ENCODE measurements at regions not wholly inside any gene's neighbourhood (a gene's known extent, or its start where the extent isn't known, plus 50 kb on each side); places are given as distances from the start of the nearest gene placed in this dataset.

GRCh38 chr15:70289191-70289955 lies 191.7 kb upstream of the TLE3 start:
- no peak for TF ChIP-seq POLR2AphosphoS5 (IDR thresholded peaks at IDR 0.05; ENCODE audit: low read depth, low read length)
- TF ChIP-seq, protein P1, sequence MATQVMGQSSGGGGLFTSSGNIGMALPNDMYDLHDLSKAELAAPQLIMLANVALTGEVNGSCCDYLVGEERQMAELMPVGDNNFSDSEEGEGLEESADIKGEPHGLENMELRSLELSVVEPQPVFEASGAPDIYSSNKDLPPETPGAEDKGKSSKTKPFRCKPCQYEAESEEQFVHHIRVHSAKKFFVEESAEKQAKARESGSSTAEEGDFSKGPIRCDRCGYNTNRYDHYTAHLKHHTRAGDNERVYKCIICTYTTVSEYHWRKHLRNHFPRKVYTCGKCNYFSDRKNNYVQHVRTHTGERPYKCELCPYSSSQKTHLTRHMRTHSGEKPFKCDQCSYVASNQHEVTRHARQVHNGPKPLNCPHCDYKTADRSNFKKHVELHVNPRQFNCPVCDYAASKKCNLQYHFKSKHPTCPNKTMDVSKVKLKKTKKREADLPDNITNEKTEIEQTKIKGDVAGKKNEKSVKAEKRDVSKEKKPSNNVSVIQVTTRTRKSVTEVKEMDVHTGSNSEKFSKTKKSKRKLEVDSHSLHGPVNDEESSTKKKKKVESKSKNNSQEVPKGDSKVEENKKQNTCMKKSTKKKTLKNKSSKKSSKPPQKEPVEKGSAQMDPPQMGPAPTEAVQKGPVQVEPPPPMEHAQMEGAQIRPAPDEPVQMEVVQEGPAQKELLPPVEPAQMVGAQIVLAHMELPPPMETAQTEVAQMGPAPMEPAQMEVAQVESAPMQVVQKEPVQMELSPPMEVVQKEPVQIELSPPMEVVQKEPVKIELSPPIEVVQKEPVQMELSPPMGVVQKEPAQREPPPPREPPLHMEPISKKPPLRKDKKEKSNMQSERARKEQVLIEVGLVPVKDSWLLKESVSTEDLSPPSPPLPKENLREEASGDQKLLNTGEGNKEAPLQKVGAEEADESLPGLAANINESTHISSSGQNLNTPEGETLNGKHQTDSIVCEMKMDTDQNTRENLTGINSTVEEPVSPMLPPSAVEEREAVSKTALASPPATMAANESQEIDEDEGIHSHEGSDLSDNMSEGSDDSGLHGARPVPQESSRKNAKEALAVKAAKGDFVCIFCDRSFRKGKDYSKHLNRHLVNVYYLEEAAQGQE (IDR thresholded peaks at IDR 0.05; ENCODE audit: insufficient read depth in 1 of 2, low read depth in 2 of 2, low read length in 2 of 2): no peak
- no peak for TF ChIP-seq SIN3A (IDR thresholded peaks at IDR 0.05; ENCODE audit: borderline replicate concordance, insufficient read depth, low read length)
- no peak for TF ChIP-seq TAF1 (IDR thresholded peaks at IDR 0.05; ENCODE audit: borderline replicate concordance, insufficient read depth, low read length)

- no peak for TF ChIP-seq SIN3A (IDR thresholded peaks at IDR 0.05; ENCODE audit: borderline replicate concordance, insufficient read depth, low read length)
- TF ChIP-seq POLR2AphosphoS5 (IDR thresholded peaks at IDR 0.05; ENCODE audit: low read depth, low read length): no peak
- no peak for TF ChIP-seq TAF1 (IDR thresholded peaks at IDR 0.05; ENCODE audit: borderline replicate concordance, insufficient read depth, low read length)
- no peak for TF ChIP-seq FOXP2 (optimal IDR thresholded peaks at IDR 0.05; ENCODE audit: borderline replicate concordance, extremely low read depth, extremely low read length, insufficient read depth)
- TF ChIP-seq, protein P1 (IDR thresholded peaks at IDR 0.05; ENCODE audit: insufficient read depth in 1 of 2, low read depth in 2 of 2, low read length in 2 of 2): no peak
Observed at GRCh38 chr15:70286113-70286806, 188.5 kb upstream of the TLE3 start.

DNA sequence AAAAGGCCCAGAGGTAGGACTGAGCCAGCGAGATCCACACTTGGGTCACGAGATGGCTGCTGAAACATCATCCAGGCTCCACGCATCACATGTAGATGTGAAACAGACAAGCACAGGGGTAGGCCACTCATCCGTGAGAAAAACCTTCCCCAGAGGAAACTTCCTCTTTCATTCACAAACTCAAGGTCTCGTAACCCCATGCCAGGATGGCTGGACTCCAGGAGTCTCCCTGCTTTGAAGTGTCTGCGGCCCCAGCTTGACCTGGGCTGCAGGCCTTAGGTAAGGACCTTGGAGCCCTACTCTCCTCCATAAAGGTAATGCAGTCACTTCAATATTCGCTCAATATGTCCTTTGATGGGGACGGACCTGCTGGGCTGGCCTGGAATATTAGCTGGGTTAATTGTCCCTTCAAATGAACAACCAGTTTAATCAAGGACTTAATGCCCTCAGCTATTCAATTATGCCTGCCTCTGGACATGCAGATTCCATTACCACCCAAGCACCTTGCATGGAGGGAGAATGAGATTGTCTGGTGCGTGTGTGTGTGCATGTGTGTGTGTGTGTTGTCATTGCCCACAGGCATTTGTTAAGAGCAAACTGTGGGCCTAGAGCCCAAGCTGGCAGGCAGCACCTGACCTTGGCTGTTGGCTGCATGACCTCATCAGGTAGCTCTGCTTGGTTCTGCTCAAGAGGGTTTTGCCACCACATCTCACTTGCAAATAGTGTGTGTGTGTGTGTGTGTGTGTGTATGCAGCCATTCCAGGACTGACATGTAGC lies 186.9 kb upstream of the TLE3 start:
- TF ChIP-seq TAF1 (IDR thresholded peaks at IDR 0.05; ENCODE audit: borderline replicate concordance, insufficient read depth, low read length): no peak
- TF ChIP-seq, protein P1 (IDR thresholded peaks at IDR 0.05; ENCODE audit: insufficient read depth in 1 of 2, low read depth in 2 of 2, low read length in 2 of 2): no peak
- no peak for TF ChIP-seq SIN3A (IDR thresholded peaks at IDR 0.05; ENCODE audit: borderline replicate concordance, insufficient read depth, low read length)
- TF ChIP-seq FOXP2 (optimal IDR thresholded peaks at IDR 0.05; ENCODE audit: borderline replicate concordance, extremely low read depth, extremely low read length, insufficient read depth): no peak
- no peak for TF ChIP-seq POLR2AphosphoS5 (IDR thresholded peaks at IDR 0.05; ENCODE audit: low read depth, low read length)

DNA sequence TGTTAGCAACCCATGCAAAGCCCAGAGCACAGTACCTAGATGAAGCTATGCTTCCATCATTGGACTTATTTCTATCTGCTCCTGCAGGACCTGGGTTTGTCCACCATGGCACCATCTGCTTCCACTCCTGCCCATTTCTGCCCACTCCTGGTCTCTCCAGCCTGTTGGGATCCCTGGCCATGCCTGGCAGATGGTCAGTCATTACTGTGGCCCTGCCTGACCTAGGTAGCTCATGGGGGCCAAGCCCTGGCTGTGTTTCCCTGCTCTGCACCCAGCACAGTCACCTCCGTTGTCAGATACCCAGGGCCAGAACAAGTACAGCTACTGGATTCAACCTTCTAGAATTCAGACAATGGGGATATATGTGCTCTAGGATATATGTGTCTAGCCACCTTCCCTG lies 185.8 kb upstream of the TLE3 start:
- TF ChIP-seq, protein P1 (IDR thresholded peaks at IDR 0.05; ENCODE audit: insufficient read depth in 1 of 2, low read depth in 2 of 2, low read length in 2 of 2): no peak
- TF ChIP-seq FOXP2 (optimal IDR thresholded peaks at IDR 0.05; ENCODE audit: borderline replicate concordance, extremely low read depth, extremely low read length, insufficient read depth) (no peak), POLR2AphosphoS5 (IDR thresholded peaks at IDR 0.05; ENCODE audit: low read depth, low read length) (no peak), SIN3A (IDR thresholded peaks at IDR 0.05; ENCODE audit: borderline replicate concordance, insufficient read depth, low read length) (no peak), TAF1 (IDR thresholded peaks at IDR 0.05; ENCODE audit: borderline replicate concordance, insufficient read depth, low read length) (no peak)
